Esophagus muscularis mucosa (tissue), 4 donors: ENCODE measurements at regions not wholly inside any gene's neighbourhood (a gene's known extent, or its start where the extent isn't known, plus 50 kb on each side); places are given as distances from the start of the nearest gene placed in this dataset.

ENCODE experiments used
- EP300 ChIP-seq: sonication (generic); formaldehyde crosslinking; IDR thresholded peaks from one replicate; pipeline ENCODE4 v1.6.1; 2017; ENCODE audit warnings: antibody characterized with exemption
- POLR2A ChIP-seq: fragments of 450-650 bp; IDR thresholded peaks from one replicate; pipeline ENCODE4 v1.6.1; 2017; ENCODE audit warnings: antibody characterized with exemption, moderate library complexity, mild to moderate bottlenecking, low read depth
- POLR2AphosphoS5 ChIP-seq, 2 donors: sonication (generic); formaldehyde crosslinking; IDR thresholded peaks; one replicate each; pipeline ENCODE4 v1.6.1; 2017; ENCODE audit warnings: antibody characterized with exemption in 2 of 2
- TF ChIP-seq, protein P1 (sequence below), 3 experiments: fragments of 200-600 bp in 2 of 3; fragments of 450-650 bp in 1 of 3; sonication (generic) in 2 of 3; IDR thresholded peaks; one replicate each; pipeline ENCODE4 v1.5.1; 2017 to 2019; ENCODE audit warnings: antibody characterized with exemption in 3 of 3, mild to moderate bottlenecking in 2 of 3, moderate library complexity in 1 of 3

- TF ChIP-seq POLR2A = no peak
- TF ChIP-seq, protein P1, sequence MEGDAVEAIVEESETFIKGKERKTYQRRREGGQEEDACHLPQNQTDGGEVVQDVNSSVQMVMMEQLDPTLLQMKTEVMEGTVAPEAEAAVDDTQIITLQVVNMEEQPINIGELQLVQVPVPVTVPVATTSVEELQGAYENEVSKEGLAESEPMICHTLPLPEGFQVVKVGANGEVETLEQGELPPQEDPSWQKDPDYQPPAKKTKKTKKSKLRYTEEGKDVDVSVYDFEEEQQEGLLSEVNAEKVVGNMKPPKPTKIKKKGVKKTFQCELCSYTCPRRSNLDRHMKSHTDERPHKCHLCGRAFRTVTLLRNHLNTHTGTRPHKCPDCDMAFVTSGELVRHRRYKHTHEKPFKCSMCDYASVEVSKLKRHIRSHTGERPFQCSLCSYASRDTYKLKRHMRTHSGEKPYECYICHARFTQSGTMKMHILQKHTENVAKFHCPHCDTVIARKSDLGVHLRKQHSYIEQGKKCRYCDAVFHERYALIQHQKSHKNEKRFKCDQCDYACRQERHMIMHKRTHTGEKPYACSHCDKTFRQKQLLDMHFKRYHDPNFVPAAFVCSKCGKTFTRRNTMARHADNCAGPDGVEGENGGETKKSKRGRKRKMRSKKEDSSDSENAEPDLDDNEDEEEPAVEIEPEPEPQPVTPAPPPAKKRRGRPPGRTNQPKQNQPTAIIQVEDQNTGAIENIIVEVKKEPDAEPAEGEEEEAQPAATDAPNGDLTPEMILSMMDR (IDR thresholded peaks at IDR 0.05) = no peak
- no peak for TF ChIP-seq POLR2AphosphoS5 (IDR thresholded peaks at IDR 0.05)
- no peak for TF ChIP-seq EP300
Measured at GRCh38 chr12:9404031-9404430, 195.8 kb upstream of the PZP start.
